HG02588 (cell line): ENCODE measurements at regions not wholly inside any gene's neighbourhood (a gene's known extent, or its start where the extent isn't known, plus 50 kb on each side); places are given as distances from the start of the nearest gene placed in this dataset.
"Not testable (repeated sequence)": the region's sequence is repeated elsewhere in the genome, so short reads cannot be mapped to it uniquely, and the experiment has no call there.

Experiments used
- ATAC-seq: cut with Tn5 transposase; IDR thresholded peaks from one replicate; pipeline ENCODE4 v1.9.1; 2021; ENCODE audit warnings: mild to moderate bottlenecking, moderate library complexity; ENCODE audit not compliant: unreplicated experiment

DNA sequence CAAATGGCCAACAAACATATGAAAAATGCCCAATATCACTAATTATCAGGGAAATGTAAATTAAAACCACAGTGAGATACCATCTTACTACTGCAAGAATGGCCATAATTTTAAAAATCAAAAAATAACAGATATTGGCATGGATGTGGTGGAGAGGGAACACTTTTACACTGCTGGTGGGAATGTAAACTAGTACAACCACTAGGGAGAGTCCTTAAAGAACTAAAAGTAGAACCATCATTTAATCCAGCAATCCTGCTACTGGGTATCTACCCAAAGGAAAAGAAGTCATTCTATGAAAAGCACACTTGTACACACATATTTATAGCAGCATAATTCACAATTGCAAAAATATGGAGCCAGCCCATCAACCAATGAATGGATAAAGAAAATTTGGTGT is 459.7 kb downstream of the GXYLT1 start:
- no peak for ATAC-seq

GRCh38 chr12:41683513-41684240 is 461.0 kb downstream of the GXYLT1 start:
- no peak for ATAC-seq

GRCh38 chr12:41683023-41683422 is 461.7 kb downstream of the GXYLT1 start:
- ATAC-seq = peak; percentile 79

DNA sequence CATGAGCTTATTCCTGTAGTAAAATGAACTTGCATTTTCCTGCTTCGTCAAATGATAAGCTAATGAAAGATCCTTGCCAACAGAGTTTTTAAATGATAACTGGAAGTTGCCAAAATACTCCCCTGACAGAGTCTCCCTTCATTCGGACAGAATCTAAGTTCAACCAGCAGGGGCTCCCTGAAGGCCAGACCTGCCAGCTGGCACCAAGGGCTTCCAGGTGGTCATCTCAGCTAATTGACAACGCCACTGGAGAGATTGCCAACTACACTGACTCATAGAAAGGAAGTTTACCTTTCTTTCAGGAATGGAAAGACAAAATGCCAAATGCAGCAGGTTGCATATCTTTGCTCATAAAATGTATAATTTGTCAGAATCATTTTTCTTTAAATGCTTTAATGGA is 462.8 kb downstream of the GXYLT1 start:
- no peak for ATAC-seq

GRCh38 chr12:41680155-41680554 is 464.5 kb downstream of the GXYLT1 start:
- no peak for ATAC-seq

- ATAC-seq = no peak
Observed at GRCh38 chr12:41663598-41664265, 475.6 kb downstream of the PDZRN4 start.

- no peak for ATAC-seq
Observed at GRCh38 chr12:41661141-41661765, 473.1 kb downstream of the PDZRN4 start.

DNA sequence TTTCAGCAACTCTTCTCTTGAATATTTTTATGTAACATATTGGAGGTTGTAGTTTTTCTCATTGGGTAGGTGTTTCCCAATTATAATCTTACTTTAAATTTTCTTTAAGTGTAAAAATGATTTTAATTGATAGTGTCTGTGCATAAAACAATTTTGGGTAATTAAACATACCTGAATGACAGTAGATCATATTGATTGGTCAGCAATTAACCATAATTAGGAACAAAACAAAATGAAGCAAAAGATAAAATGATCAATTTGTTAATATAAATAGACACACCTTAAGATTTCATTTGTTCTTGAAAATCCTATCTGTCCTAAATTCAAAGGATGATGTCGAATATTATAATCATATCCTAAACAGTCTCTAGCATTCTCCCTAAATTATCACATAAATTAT is 468.3 kb downstream of the PDZRN4 start:
- ATAC-seq = no peak

DNA sequence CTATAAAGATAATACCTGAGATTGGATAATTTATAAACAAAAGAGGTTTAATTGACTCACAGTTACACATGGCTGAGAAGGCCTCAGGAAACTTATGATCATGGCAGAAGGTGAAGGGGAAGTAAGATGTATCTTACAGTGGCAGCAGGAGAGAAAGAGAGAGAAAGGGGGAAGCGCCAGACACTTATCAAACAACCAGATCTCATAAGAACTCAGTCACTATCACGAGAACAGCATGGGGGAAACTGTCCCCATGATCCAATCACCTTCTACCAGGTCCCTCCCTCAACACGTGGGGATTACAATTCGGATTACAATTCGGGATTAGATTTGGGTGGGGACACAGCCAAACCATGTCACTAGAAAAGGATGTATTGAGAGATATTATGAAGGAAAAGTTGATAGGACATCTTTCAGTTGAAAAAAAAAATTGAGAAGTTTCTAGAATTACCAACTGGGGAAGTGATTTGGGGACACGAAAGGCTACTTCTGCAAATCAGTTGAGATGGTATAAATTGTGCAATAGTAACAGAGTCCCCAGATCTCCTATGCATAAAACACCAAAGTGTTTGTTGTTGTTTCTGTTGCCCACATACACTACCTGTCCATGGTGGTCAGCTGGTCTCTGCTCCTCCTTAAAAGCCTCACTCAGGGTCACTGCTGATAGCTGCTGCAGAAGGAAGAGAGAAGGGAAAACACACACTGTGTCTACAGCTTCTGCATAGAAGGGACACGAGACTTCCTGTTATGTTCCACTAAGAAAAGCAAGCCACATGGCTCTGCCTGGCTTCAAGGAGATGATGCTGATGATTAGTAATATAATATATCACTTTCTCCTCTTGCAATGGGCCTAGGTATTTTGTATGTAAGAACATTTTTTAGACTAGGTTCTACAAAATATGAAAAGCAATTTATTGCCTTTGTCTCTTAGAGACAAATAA is 465.5 kb downstream of the PDZRN4 start:
- ATAC-seq = no peak

- ATAC-seq = no peak
Observed at GRCh38 chr12:41652981-41653380, 464.9 kb downstream of the PDZRN4 start.

DNA sequence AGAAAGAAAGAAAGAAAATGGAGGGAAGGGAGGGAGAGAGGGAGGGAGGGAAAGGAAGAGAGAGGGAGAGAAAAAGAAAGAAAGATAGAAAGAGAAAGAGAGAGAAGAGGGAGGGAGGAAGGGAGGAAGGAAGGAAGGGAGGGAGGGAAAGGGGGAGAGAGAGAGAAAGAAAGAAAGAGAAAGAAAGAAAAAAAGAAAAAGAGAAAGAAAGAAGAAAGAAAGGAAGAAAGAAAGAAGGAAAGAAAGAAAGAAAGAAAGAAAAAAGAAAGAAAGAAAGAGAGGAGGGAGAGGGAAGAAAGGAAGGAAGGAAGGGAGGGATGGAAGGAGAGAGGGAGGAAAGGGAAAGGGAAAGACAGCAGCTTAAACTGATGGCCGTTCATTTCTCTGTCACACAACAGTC is 457.5 kb downstream of the PDZRN4 start:
- ATAC-seq = no peak

DNA sequence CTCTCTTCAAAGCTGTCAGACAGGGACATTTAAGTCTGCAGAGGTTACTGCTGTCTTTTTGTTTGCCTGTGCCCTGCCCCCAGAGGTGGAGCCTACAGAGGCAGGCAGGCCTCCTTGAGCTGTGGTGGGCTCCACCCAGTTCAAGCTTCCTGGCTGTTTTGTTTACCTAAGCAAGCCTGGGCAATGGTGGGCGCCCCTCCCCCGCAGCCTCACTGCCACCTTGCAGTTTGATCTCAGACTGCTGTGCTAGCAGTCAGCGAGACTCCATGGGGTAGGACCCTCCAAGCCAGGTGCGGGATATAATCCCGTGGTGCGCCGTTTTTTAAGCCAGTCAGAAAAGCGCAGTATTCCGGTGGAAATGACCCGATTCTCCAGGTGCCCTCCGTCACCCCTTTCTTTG is 454.7 kb downstream of the PDZRN4 start:
- not testable (repeated sequence) for ATAC-seq

- ATAC-seq = no peak
Observed at GRCh38 chr12:41636653-41637052, 448.5 kb downstream of the PDZRN4 start.

DNA sequence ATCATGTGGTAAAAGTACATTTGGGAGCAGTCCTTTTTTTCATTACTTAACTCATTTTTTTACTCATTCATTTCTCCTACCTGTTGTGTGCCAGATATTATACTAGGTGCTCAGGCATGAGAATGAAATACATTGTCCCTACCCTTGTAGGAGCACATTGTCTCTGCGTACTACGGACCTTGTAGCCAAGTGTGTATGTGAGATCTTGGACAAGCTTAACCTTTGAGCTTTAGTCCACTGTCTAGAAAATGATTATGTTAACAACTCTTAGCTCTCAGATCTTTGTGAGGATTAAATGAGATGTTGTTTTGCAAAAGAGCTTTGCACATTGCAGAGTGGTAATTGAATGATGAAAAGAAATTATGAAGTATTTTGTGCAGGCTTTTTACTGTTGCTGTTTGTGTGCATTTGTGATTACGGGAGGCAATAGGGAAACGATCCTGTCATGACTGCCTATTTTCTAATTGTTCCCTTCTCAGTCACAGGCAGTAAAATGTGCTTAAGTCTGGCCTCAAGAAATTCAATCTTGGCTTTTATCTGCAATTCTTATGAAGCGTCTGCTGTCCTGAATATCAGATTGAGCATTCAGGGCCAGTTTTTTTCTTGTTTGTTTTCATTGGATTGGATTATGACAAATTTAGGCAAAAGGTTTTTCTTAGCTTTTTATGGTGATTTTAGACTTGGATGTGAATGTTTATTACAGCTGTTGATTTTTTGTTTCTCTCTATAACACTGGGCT is 447.7 kb downstream of the PDZRN4 start:
- ATAC-seq = no peak

GRCh38 chr12:41634091-41634490 is 446.0 kb downstream of the PDZRN4 start:
- no peak for ATAC-seq

- no peak for ATAC-seq
Observed at GRCh38 chr12:41629611-41630010, 441.5 kb downstream of the PDZRN4 start.

DNA sequence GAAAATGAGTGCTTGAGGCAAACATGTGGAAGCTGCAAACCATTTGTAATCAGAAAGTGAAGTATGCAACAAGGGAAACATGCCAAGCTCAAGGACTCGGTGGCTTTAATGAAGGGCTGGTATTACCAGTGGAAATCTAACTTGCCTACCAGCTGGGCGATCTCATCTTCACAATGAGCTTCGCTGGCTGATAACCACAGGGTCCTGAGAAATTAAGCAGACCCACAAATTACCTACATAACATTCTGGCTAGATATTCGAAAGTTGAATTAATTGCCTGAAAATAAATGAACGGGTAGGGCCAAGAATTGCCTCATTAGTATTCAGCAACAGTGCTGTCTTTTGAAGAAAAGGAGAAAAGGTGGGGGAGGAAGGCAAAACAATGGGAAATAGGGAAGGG is 439.4 kb downstream of the PDZRN4 start:
- no peak for ATAC-seq

- no peak for ATAC-seq
Observed at GRCh38 chr12:41624571-41624970, 436.5 kb downstream of the PDZRN4 start.
